ENCODE measurements at regions not wholly inside any gene's neighbourhood (a gene's known extent, or its start where the extent isn't known, plus 50 kb on each side); places are given as distances from the start of the nearest gene placed in this dataset.

DNA sequence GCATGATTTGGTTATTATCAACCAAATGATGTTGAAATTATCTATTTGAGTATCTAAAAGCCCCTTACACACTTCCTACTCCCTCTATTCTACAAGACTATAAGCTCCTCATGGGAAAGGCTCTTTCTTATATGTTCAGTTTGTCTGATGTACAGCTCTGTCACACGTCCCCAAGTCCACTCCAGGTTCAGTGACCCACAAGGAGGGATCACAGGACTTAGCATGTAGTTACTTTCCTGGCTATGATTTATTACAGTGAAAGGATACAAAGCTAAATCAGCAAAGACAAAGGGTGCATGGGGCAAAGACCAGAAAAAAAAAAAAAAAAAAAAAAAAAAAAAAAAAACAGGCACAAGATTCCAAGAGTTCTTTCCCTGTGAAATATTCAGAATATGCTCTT lies 125.6 kb upstream of the TMEM106B start:
- ATAC-seq (no peak), DNase-seq (no peak)
- no peak overlapping the region for H3K4me3 ChIP-seq
- no peak overlapping the region for H3K27ac ChIP-seq
- no peaks in the 10 kb centered on the region for H3K4me1 ChIP-seq
- no peaks in the 10 kb centered on the region for H3K27me3 ChIP-seq (ENCODE audit: insufficient read depth in 3 of 3, low read length in 2 of 3)
- H3K36me3 ChIP-seq (ENCODE audit: insufficient read depth in 1 of 2, low read depth in 1 of 2), result no peaks in the 10 kb centered on the region
- TF ChIP-seq, protein P1, sequence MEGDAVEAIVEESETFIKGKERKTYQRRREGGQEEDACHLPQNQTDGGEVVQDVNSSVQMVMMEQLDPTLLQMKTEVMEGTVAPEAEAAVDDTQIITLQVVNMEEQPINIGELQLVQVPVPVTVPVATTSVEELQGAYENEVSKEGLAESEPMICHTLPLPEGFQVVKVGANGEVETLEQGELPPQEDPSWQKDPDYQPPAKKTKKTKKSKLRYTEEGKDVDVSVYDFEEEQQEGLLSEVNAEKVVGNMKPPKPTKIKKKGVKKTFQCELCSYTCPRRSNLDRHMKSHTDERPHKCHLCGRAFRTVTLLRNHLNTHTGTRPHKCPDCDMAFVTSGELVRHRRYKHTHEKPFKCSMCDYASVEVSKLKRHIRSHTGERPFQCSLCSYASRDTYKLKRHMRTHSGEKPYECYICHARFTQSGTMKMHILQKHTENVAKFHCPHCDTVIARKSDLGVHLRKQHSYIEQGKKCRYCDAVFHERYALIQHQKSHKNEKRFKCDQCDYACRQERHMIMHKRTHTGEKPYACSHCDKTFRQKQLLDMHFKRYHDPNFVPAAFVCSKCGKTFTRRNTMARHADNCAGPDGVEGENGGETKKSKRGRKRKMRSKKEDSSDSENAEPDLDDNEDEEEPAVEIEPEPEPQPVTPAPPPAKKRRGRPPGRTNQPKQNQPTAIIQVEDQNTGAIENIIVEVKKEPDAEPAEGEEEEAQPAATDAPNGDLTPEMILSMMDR (IDR thresholded peaks at IDR 0.05), result no peak
- intact Hi-C loops (cut with DNase I), result no loop called here
- 32 to 44% (median 41%) methylated on average over 1 of the region's 1 CpG for WGBS, 3 donors
- H3K9me3 ChIP-seq, result no peaks in the 10 kb centered on the region

DNA sequence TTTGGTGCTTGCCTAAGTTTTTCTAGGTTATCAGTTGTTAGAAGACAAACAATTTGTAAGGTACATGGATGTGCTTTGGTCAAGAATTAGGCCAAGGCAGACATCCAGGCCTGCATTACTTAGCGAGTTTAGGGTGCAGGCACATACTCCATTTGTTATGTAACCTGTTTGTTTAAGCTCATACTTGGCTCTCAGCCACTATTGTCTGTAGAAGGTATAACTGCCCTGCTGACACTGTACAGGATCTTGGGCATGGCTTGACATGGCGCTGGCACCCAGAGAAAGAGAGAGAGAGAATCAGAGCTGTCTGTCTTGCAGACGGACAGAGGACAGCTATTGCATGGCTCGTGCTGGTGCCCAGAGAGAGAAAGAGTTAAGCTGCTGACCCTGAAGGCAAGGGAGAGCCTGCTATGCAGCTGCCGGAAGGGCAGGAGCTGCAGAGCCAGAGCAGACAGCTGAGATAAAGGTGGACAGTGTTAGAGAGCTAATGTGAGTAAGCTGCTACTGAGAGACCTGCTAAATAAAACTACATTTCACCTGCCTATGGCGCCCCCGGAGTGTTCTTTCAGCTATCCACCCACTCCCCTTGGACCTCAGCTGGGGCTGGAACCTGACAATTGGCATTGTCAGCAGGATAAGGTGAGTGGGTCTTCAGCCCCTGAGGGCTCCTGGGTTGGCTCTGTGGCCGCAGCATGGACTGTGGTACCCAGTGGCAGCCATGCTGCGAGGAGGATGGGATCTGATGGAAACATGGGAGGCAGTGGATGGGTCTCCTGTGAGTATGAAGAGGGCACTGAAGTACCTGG lies 120.9 kb upstream of the TMEM106B start:
- TF ChIP-seq, protein P1 (IDR thresholded peaks at IDR 0.05), result no peak
- H3K27me3 ChIP-seq (ENCODE audit: insufficient read depth in 3 of 3, low read length in 2 of 3), result no peaks in the 10 kb centered on the region
- no peaks in the 10 kb centered on the region for H3K36me3 ChIP-seq (ENCODE audit: insufficient read depth in 1 of 2, low read depth in 1 of 2)
- no peak overlapping the region for H3K4me3 ChIP-seq
- intact Hi-C loops (cut with DNase I), result no loop called here
- 75 to 77% (median 75%) methylated on average over 9 of the region's 9 CpGs for WGBS, 3 donors
- H3K9me3 ChIP-seq, result no peaks in the 10 kb centered on the region
- DNase-seq (no peak), ATAC-seq (no peak)
- no peak overlapping the region for H3K27ac ChIP-seq
- no peaks in the 10 kb centered on the region for H3K4me1 ChIP-seq

DNA sequence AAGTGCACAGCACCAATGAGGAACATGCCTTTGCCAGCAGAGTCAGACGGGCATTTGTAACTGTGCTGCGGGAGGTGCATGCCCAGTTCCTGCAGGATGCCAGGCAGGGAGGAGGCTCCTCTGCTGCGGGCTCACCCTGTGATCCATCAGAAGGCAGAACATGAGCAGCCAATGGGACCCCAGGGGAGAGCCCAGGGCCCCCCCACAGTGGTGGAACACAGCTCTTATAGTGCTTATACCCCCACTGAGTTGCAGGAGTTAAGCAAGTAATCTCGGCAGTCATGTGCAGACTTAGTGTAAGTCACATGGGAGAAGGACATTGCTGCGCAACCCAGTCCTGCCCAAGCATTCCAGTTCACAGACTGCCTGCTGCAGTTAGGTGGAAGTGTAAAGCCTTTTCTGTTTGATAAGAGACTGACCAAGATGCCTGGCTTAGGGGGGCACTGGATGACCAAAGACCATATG lies 120.3 kb upstream of the TMEM106B start:
- 76 to 79% (median 77%) methylated on average over 5 of the region's 5 CpGs for WGBS, 3 donors

DNA sequence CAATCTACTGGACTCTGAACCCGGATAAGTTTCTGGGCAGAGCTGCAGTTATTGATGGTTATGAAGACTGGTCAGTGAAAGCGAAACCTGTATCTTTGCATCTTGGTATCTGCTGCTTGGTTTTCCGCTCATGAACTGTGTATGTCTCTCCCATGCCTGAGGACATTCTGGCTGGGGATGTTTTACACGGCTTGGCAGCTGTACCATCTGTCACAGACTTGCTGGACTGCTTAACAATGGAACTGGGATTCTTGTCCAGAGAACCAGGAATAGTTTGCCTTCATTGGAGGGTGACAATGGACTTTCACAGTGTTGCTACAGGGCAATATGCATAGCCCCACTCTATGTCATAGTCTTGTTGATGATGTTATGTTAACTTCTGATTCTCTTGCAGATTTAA lies 119.9 kb upstream of the TMEM106B start:
- 81 to 87% (median 84%) methylated on average over 4 of the region's 4 CpGs for WGBS, 3 donors
- no peak overlapping the region for H3K4me3 ChIP-seq
- DNase-seq (no peak), ATAC-seq (no peak)
- TF ChIP-seq, protein P1 (IDR thresholded peaks at IDR 0.05), result no peak
- intact Hi-C loops (cut with DNase I), result no loop called here
- H3K27ac ChIP-seq, result no peak overlapping the region
- H3K36me3 ChIP-seq (ENCODE audit: insufficient read depth in 1 of 2, low read depth in 1 of 2), result no peaks in the 10 kb centered on the region
- no peaks in the 10 kb centered on the region for H3K4me1 ChIP-seq
- H3K27me3 ChIP-seq (ENCODE audit: insufficient read depth in 3 of 3, low read length in 2 of 3), result no peaks in the 10 kb centered on the region
- H3K9me3 ChIP-seq, result no peaks in the 10 kb centered on the region

More for the DNA sequence above, 120.3 kb upstream of the TMEM106B start:
- intact Hi-C loops (cut with DNase I), result no loop called here
- Histone ChIP-seq H3K36me3 (ENCODE audit: insufficient read depth in 1 of 2, low read depth in 1 of 2) (no peaks in the 10 kb centered on the region), H3K27ac (no peak overlapping the region), H3K4me1 (no peaks in the 10 kb centered on the region), H3K9me3 (no peaks in the 10 kb centered on the region), H3K27me3 (ENCODE audit: insufficient read depth in 3 of 3, low read length in 2 of 3) (no peaks in the 10 kb centered on the region), H3K4me3 (no peak overlapping the region)
- DNase-seq (no peak), ATAC-seq (no peak)
- TF ChIP-seq, protein P1 (IDR thresholded peaks at IDR 0.05), result no peak

Measured in psoas muscle (tissue), 7 donors.